GM23248 (cell line): ENCODE measurements at regions not wholly inside any gene's neighbourhood (a gene's known extent, or its start where the extent isn't known, plus 50 kb on each side); places are given as distances from the start of the nearest gene placed in this dataset.

Experiments
- EZH2 ChIP-seq: fragments of 200-600 bp; sonication (generic); IDR thresholded peaks from 2 replicates; pipeline ENCODE4 v1.6.1; 2018; ENCODE audit warnings: antibody characterized with exemption, mild to moderate bottlenecking; ENCODE audit not compliant: insufficient read depth, poor library complexity, severe bottlenecking
- EZH2phosphoT487 ChIP-seq: fragments of 200-600 bp; sonication (generic); IDR thresholded peaks from 2 replicates; pipeline ENCODE4 v1.6.1; 2018; ENCODE audit warnings: antibody characterized with exemption, moderate library complexity, mild to moderate bottlenecking, low read depth; ENCODE audit not compliant: insufficient read depth

GRCh38 chr4:81647388-81647787 lies 175.7 kb upstream of the RASGEF1B start:
- no peak for TF ChIP-seq EZH2phosphoT487
- no peak for TF ChIP-seq EZH2
